CD4-positive, alpha-beta T cell treated with Interleukin-1 beta for 1 hour (primary cell): ENCODE measurements at regions not wholly inside any gene's neighbourhood (a gene's known extent, or its start where the extent isn't known, plus 50 kb on each side); places are given as distances from the start of the nearest gene placed in this dataset.
"Not testable (repeated sequence)": the region's sequence is repeated elsewhere in the genome, so short reads cannot be mapped to it uniquely, and the experiment has no call there.

ENCODE experiments used
- DNase-seq, 2 donors: peaks; one replicate each; pipeline ENCODE4 v3.0.0-alpha.2; 2020 to 2022

DNA sequence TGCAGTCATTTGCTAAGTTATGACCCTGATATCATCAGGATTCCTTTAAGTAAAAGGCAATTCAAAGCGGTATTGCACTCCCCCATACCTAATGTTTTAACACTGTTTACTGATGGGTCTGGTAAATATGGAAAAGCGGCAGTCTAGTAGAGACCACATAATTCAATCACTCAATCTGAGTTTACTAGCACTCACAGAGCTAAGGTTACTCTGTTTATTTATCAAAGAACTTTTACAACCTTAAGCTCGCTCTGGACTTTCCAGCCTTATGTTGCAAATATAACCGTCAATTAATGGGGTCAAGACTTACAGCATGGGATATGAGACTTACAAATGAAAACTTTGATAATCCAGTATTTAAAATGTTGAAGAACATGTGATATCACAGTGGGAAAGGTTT lies 124.5 kb upstream of the ZCCHC13 start:
- no peak for DNase-seq

DNA sequence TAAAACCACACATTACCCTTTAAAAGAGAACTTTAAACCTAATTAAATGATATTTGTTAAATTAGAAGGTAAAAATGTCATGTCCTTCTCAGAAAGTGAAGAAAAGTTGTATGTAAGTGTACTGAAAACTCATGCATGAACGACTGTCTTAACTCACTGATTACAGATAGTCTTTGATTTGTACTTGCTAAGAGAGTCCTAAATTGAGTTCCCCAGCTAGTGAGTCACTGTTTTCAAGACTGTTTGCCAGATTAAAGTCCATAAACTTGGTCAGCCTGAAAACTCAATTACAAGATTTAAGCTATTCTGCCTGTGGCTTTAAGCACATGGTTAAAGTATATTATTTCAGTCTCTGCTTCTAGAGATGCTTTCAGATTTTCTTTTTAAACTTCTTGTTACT lies 124.9 kb upstream of the ZCCHC13 start:
- DNase-seq, result no peak

DNA sequence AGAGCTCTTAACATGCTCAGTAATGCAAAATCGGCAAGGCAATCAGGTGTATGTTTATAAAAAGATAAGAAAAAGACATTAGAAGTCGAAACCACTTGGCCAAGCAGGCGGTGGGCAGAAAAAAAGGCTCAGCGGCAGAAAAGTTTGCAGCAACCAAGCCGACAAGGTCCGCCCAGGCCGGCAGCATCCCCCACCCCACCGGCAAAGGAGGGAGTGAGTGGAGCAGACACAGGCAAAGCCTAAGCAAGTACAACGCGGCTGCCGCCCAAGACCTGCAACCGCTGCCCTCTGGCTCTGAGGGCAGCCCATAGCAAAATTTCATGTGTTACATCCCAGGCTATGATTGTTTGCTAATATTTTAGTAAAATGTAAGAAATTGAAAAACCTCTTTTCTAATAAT lies 125.4 kb upstream of the ZCCHC13 start:
- DNase-seq, result no peak

DNA sequence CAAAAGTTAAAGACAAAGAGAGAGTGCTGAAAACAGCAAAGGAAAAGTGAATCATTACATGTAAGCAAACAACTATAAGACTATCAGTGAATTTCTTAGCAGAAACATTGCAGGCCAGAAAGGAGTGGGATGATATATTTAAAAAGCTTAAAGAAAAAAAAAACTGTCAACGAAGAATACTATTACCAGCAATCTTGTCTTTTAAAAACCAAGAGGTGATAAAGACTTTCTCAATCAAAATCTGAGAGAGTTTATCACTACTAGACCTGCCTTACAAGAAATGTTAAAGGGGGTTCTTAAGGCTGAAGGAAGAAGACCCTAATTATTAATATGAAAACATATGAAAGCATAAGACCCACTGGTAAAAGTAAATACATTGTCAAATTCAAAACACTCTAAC lies 132.5 kb upstream of the ZCCHC13 start:
- no peak for DNase-seq

DNA sequence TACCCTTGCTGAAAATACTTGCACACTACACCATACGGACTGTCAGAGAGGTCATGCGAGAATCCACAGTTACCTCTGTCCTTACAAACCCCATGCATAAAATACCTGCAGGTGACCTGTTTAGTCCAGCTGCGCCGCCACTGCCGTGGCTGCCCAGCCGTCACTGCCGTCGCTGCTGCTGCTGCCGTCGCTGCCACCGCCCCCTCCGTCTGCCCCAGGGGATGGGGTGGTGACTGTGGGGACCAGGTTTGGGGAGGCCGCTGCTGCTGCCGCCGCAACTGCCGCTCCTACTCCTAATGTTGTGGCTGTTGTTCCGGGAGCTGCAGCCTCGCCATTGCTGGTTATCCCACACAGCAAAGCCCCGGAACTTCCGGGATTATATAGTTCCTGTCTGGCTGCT lies 141.8 kb upstream of the ZCCHC13 start:
- DNase-seq, result no peak

DNA sequence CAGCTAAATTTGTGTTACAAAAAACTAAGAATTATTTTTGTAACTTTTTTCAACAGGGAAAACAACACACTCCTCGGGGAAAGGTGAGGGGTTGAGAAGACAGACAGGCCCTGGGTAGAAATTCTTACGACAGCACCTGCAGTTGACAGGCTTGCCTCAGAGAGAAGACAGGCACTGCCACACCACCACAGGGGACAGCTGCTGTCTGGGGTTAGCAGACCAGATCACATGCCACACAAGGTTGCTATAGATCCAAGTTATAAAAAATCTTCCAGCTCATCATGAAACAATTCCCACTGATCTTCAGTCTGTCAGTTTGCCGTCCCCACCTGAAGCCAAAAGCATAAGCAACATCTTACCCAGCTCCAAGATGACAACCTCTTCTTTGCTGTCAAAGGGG lies 143.2 kb upstream of the ZCCHC13 start:
- DNase-seq, result no peak

DNA sequence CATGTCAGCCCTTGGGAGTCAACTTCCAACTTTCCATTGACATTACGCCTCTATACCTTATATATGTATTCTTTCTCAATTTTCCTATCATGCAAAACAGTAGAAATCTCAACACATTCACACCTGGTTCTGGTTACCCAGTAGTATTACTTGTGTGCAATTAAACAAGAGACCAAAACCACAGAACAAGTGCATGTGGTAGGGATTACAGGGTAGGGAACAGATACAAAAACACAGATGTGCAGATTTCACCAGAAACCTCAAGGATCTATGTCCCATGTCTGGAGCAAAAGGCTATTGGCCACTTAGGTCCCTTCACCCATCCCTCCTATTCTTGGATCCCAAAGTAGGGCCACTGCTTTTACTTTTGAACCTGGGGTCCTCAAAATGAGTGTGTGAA lies 143.6 kb upstream of the ZCCHC13 start:
- no peak for DNase-seq

DNA sequence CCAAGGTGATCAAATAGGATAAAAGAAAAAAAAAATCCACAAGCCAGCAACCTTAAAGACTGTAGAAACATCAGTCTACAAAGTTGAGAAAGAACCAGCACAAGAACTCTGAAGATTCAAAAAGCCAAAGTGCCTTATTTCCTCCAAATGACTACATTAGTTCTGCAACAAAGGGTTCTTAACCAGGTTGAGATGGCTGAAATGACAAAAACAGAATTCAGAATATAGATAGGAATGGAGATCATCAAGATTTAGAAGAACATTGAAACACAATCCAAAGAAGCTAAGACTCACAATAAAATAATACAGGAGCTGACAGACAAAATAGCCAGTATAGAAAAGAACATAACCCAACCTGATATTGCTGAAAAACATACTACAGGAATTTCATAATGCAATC lies 156.5 kb upstream of the ZCCHC13 start:
- DNase-seq, result no peak

DNA sequence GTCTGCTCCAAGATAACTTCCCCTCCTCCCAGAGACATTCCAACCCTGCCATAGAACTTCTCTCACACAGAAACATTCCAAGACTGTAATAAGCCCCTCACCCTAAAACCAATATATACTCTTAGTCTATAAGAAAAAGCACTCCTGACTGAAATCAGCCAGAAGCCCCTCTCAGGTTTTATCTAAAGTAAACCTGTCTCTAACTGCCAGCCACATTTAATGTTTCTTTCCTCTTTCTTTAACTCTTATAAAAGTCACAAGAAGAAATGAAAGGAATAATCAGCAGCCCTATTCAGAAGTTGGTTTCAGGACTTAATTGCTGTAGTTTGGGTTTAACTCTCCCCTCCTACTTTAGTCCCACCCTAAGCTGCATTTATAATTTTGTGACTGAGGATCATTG lies 165.0 kb upstream of the ZCCHC13 start:
- DNase-seq, result no peak

DNA sequence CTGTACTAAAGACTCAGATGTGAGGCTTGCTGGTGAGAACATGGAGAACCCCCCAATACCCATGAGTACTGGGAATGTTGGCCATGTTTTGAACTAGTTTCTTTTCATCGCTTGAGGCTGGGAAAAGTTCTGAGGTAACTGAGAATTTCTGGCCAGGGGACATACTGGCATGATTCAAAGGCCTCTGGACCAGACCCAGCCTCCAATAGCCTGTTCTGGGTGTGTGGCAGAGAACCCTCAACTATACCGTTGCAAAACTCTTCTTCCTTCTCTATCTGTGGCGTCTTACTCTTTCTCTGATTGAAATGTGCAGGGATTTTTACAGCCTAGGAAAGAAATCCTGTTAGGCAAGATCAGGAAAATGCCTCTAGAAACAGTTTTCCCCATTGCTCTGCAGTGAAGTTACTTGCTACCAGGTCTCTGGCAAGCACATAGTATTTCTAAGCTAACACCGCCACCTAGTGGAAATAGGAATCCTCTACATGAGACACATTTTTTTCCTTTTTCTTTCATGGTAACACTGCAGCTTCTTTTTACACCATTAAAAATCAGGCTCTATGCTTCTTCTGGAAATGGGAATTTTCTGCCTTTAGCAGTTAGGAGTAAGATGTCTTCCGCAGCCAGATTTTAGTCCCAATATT lies 170.7 kb upstream of the ZCCHC13 start:
- peak in 1 of 2 donors; percentile 50 for DNase-seq

DNA sequence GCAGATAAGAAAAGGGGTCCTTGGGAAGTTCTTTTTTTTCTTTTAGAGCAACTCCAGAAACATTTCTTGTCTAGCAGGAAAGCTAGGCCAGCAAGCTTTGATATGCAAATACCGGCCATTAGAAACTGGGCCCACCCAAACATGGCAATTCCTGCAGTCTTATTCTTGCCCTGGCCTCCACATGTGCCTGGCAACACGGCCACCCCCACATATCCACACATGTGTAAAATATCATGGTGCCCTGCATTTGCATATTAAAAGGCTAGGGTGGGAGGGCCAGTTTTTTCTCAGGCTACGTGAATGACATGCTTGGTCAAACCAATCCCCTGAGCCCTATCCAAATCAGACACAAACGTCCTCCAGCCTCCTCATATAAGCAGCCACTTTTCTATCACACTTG lies 171.7 kb upstream of the ZCCHC13 start:
- DNase-seq, result no peak

DNA sequence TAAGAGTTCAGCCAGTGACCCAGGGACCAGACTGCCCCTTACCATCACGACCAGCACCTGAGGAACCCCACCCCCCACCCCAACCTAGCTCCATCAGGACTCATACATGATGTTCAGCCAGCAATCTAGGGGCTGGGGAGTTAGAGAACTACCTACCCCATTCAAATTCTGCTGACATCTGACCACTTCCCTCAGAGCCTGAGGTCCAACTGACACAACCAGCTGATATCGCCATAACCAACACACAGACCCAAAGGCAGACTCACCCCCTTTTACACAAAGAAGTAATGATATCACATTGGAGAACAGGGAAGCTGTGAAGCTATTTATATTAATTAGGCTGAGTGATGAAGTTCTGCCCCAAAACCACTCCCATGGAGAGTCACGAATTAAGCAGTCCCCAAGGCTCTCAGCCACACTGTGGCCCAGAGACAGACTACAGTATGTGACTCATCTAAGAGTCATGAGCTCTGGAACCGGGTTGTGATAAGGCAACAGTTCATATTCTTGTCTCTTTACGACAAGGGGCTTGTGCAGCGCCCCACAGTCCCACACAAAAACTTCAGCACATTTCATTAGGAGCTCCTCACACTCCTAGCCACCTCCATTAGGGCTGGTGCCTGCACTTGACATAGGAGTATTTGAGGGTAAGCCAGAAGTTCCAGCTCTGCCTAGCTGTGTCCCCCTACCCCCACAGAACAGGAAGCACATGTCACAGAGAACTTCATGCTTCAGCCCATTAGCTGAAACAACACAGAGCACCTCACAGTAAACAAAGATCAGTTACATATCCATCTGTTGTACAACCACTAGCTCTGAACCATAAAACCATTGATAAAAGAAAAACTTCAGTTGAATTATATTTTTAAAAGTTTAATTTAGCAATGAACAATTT lies 184.7 kb upstream of the ZCCHC13 start:
- no peak for DNase-seq

DNA sequence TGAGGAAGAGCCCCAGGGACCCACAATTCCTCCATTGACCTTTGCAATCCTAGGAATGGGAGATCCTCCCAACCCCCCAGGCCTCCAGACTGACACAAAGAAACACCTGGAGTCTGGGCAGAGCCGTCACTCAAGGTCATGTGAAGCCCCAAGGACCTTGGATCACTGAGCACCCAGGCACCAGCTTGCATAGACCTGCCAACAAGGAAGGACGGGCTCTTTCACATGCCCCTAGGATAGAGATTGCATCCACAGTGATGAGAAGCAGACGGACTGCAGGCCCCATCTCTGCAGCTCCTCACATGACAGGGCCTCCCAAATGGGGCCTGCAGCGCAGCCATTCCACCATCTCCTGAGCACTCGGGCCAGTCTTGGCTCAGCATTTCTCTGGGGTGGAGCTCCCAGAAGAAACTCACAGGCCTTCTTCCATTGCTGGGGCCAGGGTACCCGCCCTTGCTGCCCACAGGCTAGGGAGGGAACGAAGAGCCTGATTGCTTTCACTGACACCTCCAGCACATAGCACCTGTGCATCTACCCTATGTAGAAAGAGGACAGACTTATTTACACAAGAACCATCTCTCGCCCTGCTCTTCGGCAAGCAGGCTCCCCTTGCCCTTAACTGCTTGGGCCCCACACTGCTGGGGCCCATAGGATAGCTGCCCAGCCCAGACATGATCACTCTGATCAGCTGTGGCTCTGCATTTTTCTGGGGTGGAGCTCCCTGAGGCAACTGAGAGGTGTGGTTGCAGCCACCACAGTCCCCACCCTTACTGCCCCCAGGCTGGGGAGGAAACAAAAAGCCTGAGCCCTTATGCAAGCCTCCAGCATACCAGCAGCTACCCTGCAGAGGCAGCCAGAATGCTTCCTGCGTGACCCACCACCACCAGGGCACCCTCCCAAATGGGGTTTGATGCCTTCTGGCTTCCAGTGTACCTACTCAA lies 185.7 kb upstream of the ZCCHC13 start:
- DNase-seq, result no peak

DNA sequence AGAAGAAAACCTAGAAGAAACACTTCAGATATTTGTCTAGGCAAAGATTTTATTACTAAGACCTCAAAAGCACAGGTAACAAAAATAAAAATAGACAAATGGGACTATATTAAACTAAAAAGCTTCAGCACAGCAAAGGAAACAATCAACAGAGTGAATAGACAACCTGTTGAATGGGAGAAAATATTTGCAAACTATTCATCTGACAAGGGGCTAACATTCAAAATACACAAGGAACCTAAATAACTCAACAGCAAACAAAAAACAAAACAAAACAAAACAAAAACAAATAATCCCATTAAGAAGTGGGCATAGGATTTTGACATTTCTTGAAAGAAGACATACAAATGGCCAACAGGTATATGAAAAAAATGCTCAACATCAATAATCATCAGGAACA lies 192.7 kb upstream of the ZCCHC13 start:
- no peak for DNase-seq

DNA sequence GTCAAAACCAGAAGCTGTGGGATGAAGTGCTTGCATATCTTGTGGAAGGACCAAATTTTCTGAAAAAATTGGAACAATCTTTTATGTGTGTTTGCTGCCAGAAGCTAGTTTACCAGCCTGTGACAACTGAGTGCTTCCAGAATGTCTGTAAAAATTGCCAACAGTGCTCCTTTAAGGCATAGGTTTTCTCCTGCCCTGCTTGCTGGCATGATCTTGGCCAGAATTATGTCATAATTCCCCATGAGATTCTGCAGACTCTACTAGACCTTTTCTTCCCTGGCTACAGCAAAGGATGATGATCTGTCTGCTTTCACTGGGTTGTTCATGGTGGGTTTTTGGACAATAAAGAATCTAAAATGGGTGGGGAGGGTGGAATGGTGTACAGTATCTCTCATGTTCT lies 196.3 kb upstream of the ZCCHC13 start:
- DNase-seq, result no peak

DNA sequence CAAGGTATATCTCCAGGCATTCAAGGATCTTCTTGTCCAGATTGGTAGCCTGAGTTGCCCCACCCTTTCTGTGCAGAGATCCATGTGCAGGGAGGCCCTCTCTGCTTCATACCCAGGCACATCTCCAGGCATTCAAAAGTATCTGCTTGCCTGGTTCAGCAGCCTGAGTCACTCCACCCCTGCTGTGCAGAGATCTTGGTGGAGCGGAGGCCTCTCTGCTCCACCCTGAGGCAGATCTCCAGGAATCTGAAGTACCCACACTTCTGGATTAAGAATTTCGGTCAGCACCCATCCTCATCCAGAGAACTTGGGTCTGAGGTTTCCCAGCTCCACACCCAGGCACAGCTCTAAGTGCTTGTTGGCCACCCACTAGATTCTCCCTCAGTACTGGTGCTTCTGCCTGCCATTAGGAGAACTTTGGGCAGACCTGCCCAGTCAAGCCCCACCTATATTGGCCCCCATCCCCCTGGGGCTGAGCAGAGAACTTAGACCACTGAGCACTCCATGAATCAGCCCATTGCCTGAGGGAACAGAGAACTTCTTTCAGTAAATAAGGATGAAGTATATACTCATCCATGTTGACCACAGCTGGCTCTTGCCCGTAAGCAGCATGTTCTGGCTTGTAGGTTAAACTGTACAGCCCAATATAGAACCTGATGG lies 199.5 kb upstream of the ZCCHC13 start:
- DNase-seq, result no peak

DNA sequence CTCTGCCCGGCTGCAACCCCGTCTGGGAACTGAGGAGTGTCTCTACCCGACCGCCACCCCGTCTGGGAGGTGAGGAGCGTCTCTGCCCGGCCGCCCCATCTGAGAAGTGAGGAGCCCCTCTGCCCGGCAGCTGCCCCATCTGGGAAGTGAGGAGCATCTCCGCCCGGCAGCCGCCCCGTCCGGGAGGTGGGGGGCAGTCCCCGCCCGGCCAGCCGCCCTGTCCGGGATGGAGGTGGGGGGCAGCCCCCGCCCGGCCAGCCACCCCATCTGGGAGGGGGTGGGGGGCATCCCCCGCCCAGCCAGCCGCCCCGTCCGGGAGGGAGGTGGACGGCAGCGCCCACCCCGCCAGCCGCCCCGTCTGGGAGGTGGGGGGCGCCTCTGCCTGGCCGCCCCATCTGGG lies 205.6 kb upstream of the ZCCHC13 start:
- DNase-seq, result not testable (repeated sequence)

DNA sequence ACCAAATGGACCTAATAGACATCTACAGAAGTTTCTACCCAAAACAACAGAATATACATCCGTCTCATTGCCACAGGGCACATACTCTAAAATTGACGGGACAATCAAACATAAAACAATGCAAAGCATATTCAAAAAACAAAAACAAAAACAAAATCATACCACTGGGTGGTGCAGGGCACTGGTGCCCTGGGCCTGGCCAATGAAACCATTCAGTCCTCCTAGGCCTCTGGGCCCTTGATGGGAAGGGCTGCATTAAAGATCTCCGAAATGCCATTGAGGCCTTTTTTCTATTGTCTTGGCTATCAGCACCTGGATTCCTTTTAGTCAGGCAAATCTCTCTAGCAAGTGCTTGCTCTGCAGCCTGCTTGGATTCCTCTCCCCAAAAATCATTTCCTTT lies 213.9 kb upstream of the ZCCHC13 start:
- DNase-seq, result no peak

DNA sequence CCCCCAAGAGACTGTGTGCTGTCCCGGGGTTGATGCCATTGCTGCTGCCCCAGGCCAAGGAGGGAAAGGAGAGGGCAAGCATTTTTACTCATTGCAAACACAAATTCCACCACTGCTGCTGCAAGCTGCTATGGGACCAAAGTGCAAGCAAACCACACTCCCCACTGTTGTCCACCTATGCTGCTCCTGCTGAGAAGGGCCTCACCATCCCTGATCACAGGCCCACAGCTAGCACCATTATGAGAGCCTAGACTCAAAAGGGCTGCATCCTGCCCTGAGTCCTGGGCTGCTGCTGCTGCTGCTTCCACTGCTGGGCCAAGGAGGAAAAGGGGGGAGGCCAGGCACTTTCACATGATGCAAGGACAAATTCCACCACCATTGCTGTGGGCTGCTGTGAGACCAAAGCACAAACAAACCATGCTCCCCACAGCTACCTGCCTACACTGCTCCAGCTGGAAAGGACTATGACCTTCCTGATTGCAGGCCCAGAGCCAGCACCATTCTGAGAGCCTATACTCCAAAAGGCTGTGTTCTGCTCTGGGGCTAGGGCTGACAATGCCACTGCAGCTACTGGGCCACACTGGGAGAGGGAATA lies 218.2 kb upstream of the ZCCHC13 start:
- DNase-seq, result no peak

DNA sequence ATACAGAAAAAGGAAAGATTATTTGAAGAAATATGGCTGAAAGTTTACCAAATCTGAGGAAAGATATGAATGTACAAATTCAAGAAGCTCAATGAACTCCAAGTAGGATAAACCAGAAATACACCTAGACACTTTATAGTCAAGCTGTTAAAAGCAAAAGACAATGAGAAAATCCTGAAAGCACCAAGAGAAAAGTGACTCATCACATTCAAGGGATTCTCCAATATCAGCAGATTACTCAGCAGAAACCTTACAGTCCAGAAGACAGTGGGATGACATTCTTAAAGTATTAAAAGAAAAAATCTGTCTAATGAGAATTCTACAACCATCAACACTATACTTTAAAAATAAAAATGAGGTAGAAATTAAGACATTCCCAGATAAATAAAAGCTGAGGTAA lies 223.8 kb upstream of the ZCCHC13 start:
- DNase-seq, result no peak

DNA sequence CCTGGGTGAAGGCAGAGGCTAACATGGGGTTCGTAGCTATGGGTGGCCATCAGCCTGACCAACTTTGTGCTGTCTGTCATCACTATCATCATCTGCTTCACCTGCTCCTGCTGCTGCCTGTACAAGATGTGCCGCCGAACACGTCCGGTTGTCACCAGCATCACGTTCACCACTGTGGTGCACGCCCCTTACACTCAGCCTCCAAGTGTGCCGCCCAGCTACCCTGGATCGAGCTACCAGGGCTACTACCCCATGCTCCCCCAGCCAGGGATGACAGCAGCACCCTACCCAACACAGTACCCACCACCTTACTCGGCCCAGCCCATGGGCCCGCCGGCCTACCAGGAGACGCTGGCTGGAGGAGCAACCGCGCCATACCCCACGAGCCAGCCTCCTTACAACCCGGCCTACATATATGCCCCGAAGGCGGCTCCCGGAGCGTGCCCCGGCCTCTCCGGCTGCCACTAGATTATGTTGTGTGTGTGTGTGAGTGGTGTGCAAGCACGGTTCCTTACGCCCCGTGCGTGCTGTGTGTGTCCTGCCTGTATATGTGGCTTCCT lies 213.4 kb upstream of the XIST start:
- no peak for DNase-seq
